SJSA1 (cell line): ENCODE measurements at regions not wholly inside any gene's neighbourhood (a gene's known extent, or its start where the extent isn't known, plus 50 kb on each side); places are given as distances from the start of the nearest gene placed in this dataset.
"Not testable (repeated sequence)": the region's sequence is repeated elsewhere in the genome, so short reads cannot be mapped to it uniquely, and the experiment has no call there.

Experiments used
- DNase-seq, 2 experiments: peaks; one replicate each; pipeline ENCODE4 v3.0.0-alpha.2; 2015 to 2020; ENCODE audit warnings: low spot score in 2 of 2, low read depth in 1 of 2
- H3K27ac ChIP-seq: fragments of 250-450 bp; sonication (Bioruptor Pico); 2 replicates; pipeline ENCODE4 v1.5.1; 2020; ENCODE audit warnings: mild to moderate bottlenecking, moderate library complexity
- H3K27me3 ChIP-seq: fragments of 250-450 bp; sonication (Bioruptor Pico); replicated peaks from 2 replicates; pipeline ENCODE4 v1.5.1; 2020; ENCODE audit warnings: mild to moderate bottlenecking, moderate library complexity
- H3K36me3 ChIP-seq: fragments of 250-450 bp; sonication (Bioruptor Pico); 2 replicates; pipeline ENCODE4 v1.5.1; 2020; ENCODE audit warnings: mild to moderate bottlenecking
- H3K4me1 ChIP-seq: fragments of 250-450 bp; sonication (Bioruptor Pico); replicated peaks from 2 replicates; pipeline ENCODE4 v1.6.1; 2021; ENCODE audit warnings: mild to moderate bottlenecking
- H3K4me3 ChIP-seq: fragments of 250-450 bp; sonication (Bioruptor Pico); 2 replicates; pipeline ENCODE4 v1.5.1; 2020; ENCODE audit warnings: mild to moderate bottlenecking
- H3K9me3 ChIP-seq: fragments of 250-450 bp; sonication (Bioruptor Pico); replicated peaks from 2 replicates; pipeline ENCODE4 v1.5.1; 2020; ENCODE audit warnings: mild to moderate bottlenecking

DNA sequence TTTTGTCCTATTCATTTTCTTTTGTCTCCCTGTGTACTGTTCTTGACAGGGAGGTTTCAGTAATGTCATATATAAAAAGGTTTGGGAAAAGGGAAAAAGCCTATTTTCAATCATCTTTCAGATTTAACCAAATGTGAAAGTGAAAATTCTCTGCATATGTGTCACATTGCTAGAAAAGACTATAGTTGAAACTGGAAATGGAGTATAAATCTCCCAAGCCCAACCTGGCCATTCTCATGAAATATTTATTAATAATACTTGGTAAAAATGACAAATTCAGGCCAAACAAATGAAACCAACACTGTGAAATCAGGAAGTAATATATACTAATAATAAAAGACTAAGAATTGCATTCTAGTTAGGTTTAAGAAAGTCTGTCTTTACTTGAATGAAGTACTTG is 1129.2 kb downstream of the SLC16A7 start:
- Histone ChIP-seq H3K27ac (no peak overlapping the region), H3K4me1 (no peaks in the 10 kb centered on the region), H3K9me3 (no peaks in the 10 kb centered on the region), H3K27me3 (no peaks in the 10 kb centered on the region), H3K36me3 (no peaks in the 10 kb centered on the region), H3K4me3 (no peak overlapping the region)
- DNase-seq: no peak

- H3K9me3 ChIP-seq: no peaks in the 10 kb centered on the region
- H3K27ac ChIP-seq: no peak overlapping the region
- no peaks in the 10 kb centered on the region for H3K27me3 ChIP-seq
- H3K36me3 ChIP-seq: no peaks in the 10 kb centered on the region
- H3K4me3 ChIP-seq: no peak overlapping the region
- no peak for DNase-seq
- no peaks in the 10 kb centered on the region for H3K4me1 ChIP-seq
These were observed 1156.8 kb downstream of the SLC16A7 start for GRCh38 chr12:60752589-60752988.

- Histone ChIP-seq H3K27ac (no peak overlapping the region), H3K4me3 (no peak overlapping the region)
These were observed 1162.4 kb downstream of the SLC16A7 start for GRCh38 chr12:60758224-60758623.

GRCh38 chr12:60760965-60761364 is 1165.1 kb downstream of the SLC16A7 start:
- no peaks in the 10 kb centered on the region for H3K27me3 ChIP-seq
- no peak overlapping the region for H3K27ac ChIP-seq

More at GRCh38 chr12:60758224-60758623, 1162.4 kb downstream of the SLC16A7 start:
- no peaks in the 10 kb centered on the region for H3K4me1 ChIP-seq
- H3K36me3 ChIP-seq: no peaks in the 10 kb centered on the region
- H3K27me3 ChIP-seq: no peaks in the 10 kb centered on the region
- DNase-seq: no peak
- no peaks in the 10 kb centered on the region for H3K9me3 ChIP-seq

DNA sequence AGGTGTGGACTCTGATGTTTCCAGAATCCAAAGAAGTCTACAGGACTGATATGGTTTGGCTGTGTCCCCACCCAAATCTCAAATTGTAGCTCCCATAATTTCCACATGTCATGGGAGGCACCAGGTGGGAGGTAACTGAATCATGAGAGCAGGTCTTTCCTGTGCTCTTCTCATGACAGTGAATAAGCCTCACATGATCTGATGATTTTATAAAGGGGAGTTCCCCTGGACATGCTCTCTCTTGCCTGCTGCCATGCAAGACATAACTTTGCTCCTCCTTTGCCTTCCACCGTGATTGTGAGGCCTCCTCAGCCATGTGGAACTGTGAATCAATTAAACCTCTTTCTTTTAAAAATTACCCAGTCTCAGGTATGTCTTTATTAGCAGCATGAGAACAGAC is 1205.3 kb downstream of the SLC16A7 start:
- DNase-seq, H3K4me3 ChIP-seq, H3K27me3 ChIP-seq, H3K27ac ChIP-seq, H3K9me3 ChIP-seq, H3K4me1 ChIP-seq, H3K36me3 ChIP-seq: not testable (repeated sequence)

More at GRCh38 chr12:60760965-60761364, 1165.1 kb downstream of the SLC16A7 start:
- Histone ChIP-seq H3K4me1 (no peaks in the 10 kb centered on the region), H3K4me3 (no peak overlapping the region), H3K36me3 (no peaks in the 10 kb centered on the region), H3K9me3 (no peaks in the 10 kb centered on the region)
- DNase-seq: no peak

- no peak overlapping the region for H3K4me3 ChIP-seq
- H3K4me1 ChIP-seq: no peaks in the 10 kb centered on the region
- no peaks in the 10 kb centered on the region for H3K27me3 ChIP-seq
- no peak overlapping the region for H3K27ac ChIP-seq
- H3K36me3 ChIP-seq: no peaks in the 10 kb centered on the region
- DNase-seq: no peak
- H3K9me3 ChIP-seq: 0 out of 2 replicates have a peak, but pooled peaks cover 2% of the 10 kb centered on the region
These were observed 1207.3 kb downstream of the SLC16A7 start for GRCh38 chr12:60803147-60803546.

- H3K36me3 ChIP-seq: no peaks in the 10 kb centered on the region
- no peak overlapping the region for H3K27ac ChIP-seq
- no peak overlapping the region for H3K4me3 ChIP-seq
- DNase-seq: no peak
- H3K9me3 ChIP-seq: 0 out of 2 replicates have a peak, but pooled peaks cover 2% of the 10 kb centered on the region
- H3K27me3 ChIP-seq: no peaks in the 10 kb centered on the region
- H3K4me1 ChIP-seq: no peaks in the 10 kb centered on the region
These were observed 1209.5 kb downstream of the SLC16A7 start for GRCh38 chr12:60805364-60805763.

DNA sequence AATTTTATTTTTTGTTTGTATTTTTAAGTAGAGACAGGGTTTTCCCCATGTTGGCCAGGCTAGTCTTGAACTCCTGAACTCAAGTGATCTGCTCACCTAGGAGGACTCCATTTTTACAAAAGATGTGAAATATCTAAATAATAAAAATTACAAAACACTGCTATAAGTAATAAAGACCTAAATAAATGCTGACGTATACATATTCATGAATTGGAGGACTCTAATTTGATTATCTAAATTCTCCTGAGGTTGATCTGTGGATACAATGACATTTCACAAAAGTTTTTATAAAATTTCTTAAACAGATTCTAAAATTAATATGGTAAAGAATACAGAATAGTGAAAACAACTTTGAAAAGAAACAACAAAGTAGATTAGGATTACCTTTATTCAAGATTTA is 1224.0 kb downstream of the SLC16A7 start:
- no peaks in the 10 kb centered on the region for H3K4me1 ChIP-seq
- no peaks in the 10 kb centered on the region for H3K27me3 ChIP-seq
- no peaks in the 10 kb centered on the region for H3K36me3 ChIP-seq
- DNase-seq: no peak
- H3K4me3 ChIP-seq: no peak overlapping the region
- no peak overlapping the region for H3K27ac ChIP-seq
- H3K9me3 ChIP-seq: no peaks in the 10 kb centered on the region

GRCh38 chr12:60822580-60822979 is 1226.8 kb downstream of the SLC16A7 start:
- Histone ChIP-seq H3K27ac (no peak overlapping the region), H3K27me3 (no peaks in the 10 kb centered on the region), H3K9me3 (no peaks in the 10 kb centered on the region), H3K4me3 (no peak overlapping the region), H3K4me1 (no peaks in the 10 kb centered on the region), H3K36me3 (no peaks in the 10 kb centered on the region)
- DNase-seq: no peak

DNA sequence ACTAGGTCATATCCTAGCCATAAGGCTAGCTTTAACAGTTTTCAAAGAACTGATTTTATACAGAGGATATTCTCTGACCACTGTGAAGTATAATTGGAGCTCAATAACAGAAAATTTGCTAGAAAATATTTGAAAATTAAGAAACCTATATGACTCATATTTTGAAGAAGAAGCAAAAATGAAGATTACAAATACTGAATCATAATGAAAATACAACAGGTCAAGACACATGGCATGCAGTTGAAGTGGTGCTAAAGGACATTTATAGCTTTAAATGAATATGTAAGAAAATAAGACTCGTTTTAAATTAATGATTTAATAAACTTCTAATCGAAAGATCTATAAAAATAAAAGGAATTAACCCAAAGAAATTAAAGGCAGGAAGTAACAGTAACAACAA is 1234.6 kb downstream of the SLC16A7 start:
- no peak overlapping the region for H3K4me3 ChIP-seq
- DNase-seq: no peak
- H3K27me3 ChIP-seq: no peaks in the 10 kb centered on the region
- H3K27ac ChIP-seq: no peak overlapping the region
- no peaks in the 10 kb centered on the region for H3K4me1 ChIP-seq
- H3K36me3 ChIP-seq: no peaks in the 10 kb centered on the region
- H3K9me3 ChIP-seq: no peaks in the 10 kb centered on the region

- no peaks in the 10 kb centered on the region for H3K27me3 ChIP-seq
- no peak overlapping the region for H3K27ac ChIP-seq
- H3K36me3 ChIP-seq: no peaks in the 10 kb centered on the region
- no peaks in the 10 kb centered on the region for H3K9me3 ChIP-seq
- H3K4me3 ChIP-seq: no peak overlapping the region
- H3K4me1 ChIP-seq: no peaks in the 10 kb centered on the region
- DNase-seq: no peak
These were observed 1236.5 kb downstream of the SLC16A7 start for GRCh38 chr12:60832290-60832689.

DNA sequence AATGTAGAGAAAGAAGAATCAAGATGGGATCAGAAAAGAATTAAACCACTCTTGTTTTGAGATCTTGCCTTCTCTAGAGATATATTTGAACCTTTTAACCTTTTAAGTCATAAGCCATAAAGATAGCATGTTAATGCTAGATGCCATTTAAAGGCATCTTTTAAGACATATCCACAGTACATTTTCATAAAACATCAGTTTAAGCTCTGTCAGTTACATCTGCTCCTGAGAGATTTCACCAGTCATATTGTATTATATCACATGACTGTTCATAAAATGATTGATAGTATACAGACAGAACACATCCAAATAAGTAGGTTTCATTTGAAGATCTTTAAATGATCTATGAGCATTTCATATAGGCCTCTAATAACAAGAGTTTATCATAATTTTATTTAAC is 1238.5 kb downstream of the SLC16A7 start:
- Histone ChIP-seq H3K36me3 (no peaks in the 10 kb centered on the region), H3K4me1 (no peaks in the 10 kb centered on the region), H3K4me3 (no peak overlapping the region), H3K9me3 (no peaks in the 10 kb centered on the region), H3K27me3 (no peaks in the 10 kb centered on the region), H3K27ac (no peak overlapping the region)
- no peak for DNase-seq

DNA sequence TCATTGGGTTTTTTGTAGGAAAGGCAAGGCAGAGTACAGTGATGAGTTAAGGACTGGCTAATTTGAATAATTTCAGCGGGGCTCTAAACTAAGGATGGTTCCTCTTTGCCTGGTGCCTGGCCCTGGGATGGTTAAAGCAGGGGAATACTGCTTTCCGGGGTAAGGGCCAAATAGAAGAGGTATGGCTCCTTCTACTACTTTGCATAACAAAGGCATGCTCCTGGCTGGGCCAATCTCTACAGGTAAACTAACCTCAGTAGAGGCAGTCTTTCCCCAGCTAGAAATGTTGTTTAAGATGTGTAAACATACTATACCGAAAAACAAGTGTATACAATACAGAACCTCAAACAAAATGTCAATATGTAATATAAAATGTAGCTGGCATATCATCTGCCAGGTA is 1239.0 kb downstream of the SLC16A7 start:
- Histone ChIP-seq H3K9me3 (no peaks in the 10 kb centered on the region), H3K27me3 (no peaks in the 10 kb centered on the region), H3K4me3 (no peak overlapping the region), H3K4me1 (no peaks in the 10 kb centered on the region), H3K36me3 (no peaks in the 10 kb centered on the region), H3K27ac (no peak overlapping the region)
- no peak for DNase-seq

DNA sequence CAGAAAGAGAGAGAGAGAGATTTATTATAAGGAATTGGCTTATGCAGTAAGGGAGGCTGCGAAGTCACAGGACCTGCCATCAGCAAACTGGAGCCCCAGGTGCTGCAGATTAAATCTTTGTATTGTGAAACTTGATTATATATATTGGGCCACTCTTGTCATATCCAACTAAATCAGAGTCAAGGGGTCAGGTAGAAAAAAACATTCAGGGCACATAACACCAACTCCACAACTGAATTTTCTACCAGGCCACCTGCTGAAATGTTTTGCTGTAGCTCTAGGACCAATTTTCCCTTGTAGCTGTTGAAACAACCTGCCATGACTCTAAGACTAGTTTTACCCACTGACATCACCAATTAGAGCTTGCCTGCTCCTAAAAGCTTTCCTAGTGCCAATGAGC is 1240.8 kb downstream of the SLC16A7 start:
- Histone ChIP-seq H3K4me1 (no peaks in the 10 kb centered on the region), H3K4me3 (no peak overlapping the region), H3K27ac (no peak overlapping the region), H3K27me3 (no peaks in the 10 kb centered on the region), H3K36me3 (no peaks in the 10 kb centered on the region), H3K9me3 (no peaks in the 10 kb centered on the region)
- DNase-seq: no peak

DNA sequence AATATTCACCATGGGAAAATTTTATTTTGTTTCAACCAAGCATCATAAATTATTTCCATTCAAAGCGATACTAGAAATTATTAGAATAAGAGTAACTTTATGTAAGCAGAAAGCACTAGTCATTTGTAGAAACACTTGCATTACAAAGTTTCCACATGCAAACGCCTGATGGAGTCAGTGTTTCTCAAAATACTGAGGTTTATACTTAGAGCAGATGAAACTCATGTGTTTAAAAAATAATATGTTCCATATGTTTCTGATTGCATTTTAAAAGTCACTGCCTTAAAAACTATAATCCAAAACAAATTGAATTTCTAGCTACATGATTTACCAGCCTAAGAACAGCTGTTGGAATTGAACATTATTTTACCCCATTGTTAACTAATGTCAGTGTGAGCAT is 1246.4 kb downstream of the SLC16A7 start:
- no peaks in the 10 kb centered on the region for H3K4me1 ChIP-seq
- H3K27ac ChIP-seq: no peak overlapping the region
- no peaks in the 10 kb centered on the region for H3K27me3 ChIP-seq
- no peaks in the 10 kb centered on the region for H3K36me3 ChIP-seq
- no peak overlapping the region for H3K4me3 ChIP-seq
- no peaks in the 10 kb centered on the region for H3K9me3 ChIP-seq
- DNase-seq: no peak
